BLaER1 treated with 17β-estradiol and CSF1 and Interleukin-3, amounts not matched to agents 10 nM and 100 nM (cell line): ENCODE measurements at regions not wholly inside any gene's neighbourhood (a gene's known extent, or its start where the extent isn't known, plus 50 kb on each side); places are given as distances from the start of the nearest gene placed in this dataset.
"Not testable (repeated sequence)": the region's sequence is repeated elsewhere in the genome, so short reads cannot be mapped to it uniquely, and the experiment has no call there.

Experiments
- H3K27ac ChIP-seq, 11 experiments: shearing (Covaris generic); formaldehyde crosslinking; 2 replicates each; pipeline ENCODE4 v1.8.1; 2022
- H3K27me3 ChIP-seq, 11 experiments: shearing (Covaris generic); formaldehyde crosslinking; 2 replicates each; pipeline ENCODE4 v1.8.1; 2022
- H3K36me3 ChIP-seq, 11 experiments: shearing (Covaris generic); formaldehyde crosslinking; 2 replicates each; pipeline ENCODE4 v1.8.1; 2022
- H3K4me1 ChIP-seq, 10 experiments: shearing (Covaris generic); formaldehyde crosslinking; 2 replicates each; pipeline ENCODE4 v1.8.1; 2022
- H3K4me2 ChIP-seq, 11 experiments: shearing (Covaris generic); formaldehyde crosslinking; 2 replicates each; pipeline ENCODE4 v1.8.1; 2022
- H3K4me3 ChIP-seq, 10 experiments: shearing (Covaris generic); formaldehyde crosslinking; 2 replicates each; pipeline ENCODE4 v1.8.1; 2022
- H3K9ac ChIP-seq, 11 experiments: shearing (Covaris generic); formaldehyde crosslinking; 2 replicates each; pipeline ENCODE4 v1.8.1; 2022
- H3K9me3 ChIP-seq, 11 experiments: shearing (Covaris generic); formaldehyde crosslinking; replicated peaks in 1 of 11; 2 replicates each; pipeline ENCODE4 v1.8.1; 2022
- H4K20me1 ChIP-seq, 11 experiments: shearing (Covaris generic); formaldehyde crosslinking; 2 replicates each; pipeline ENCODE4 v1.8.1; 2022
- Cebpa-rat ChIP-seq, 11 experiments: shearing (Covaris generic); IDR thresholded peaks; 2 replicates each; pipeline ENCODE4 v1.8.1; 2022

GRCh38 chr16:5207001-5207523 lies 109.5 kb upstream of the EEF2KMT start:
- Histone ChIP-seq H3K9ac (no peak overlapping the region), H4K20me1 (no peaks in the 10 kb centered on the region), H3K27ac (no peak overlapping the region), H3K4me3 (no peak overlapping the region), H3K9me3 (no peaks in the 10 kb centered on the region), H3K27me3 (no peaks in the 10 kb centered on the region), H3K36me3 (no peaks in the 10 kb centered on the region), H3K4me2 (no peak overlapping the region), H3K4me1 (no peaks in the 10 kb centered on the region)
- TF ChIP-seq Cebpa-rat (IDR thresholded peaks at IDR 0.05) = no peak

GRCh38 chr16:5206331-5206990 lies 108.9 kb upstream of the EEF2KMT start:
- Histone ChIP-seq H3K4me2 (no peak overlapping the region), H3K36me3 (no peaks in the 10 kb centered on the region), H3K9ac (no peak overlapping the region), H3K4me1 (no peaks in the 10 kb centered on the region), H3K27ac (no peak overlapping the region), H3K9me3 (no peaks in the 10 kb centered on the region), H3K4me3 (no peak overlapping the region), H3K27me3 (no peaks in the 10 kb centered on the region), H4K20me1 (no peaks in the 10 kb centered on the region)
- no peak for TF ChIP-seq Cebpa-rat (IDR thresholded peaks at IDR 0.05)

- no peaks in the 10 kb centered on the region for H3K4me1 ChIP-seq
Measured at GRCh38 chr16:5205361-5206040, 107.9 kb upstream of the EEF2KMT start.

GRCh38 chr16:5203675-5204074 lies 106.1 kb upstream of the EEF2KMT start:
- not testable (repeated sequence) for H3K4me3 ChIP-seq, H3K36me3 ChIP-seq, H3K9ac ChIP-seq, H3K27me3 ChIP-seq, H3K4me2 ChIP-seq, H3K27ac ChIP-seq, H4K20me1 ChIP-seq, H3K4me1 ChIP-seq, H3K9me3 ChIP-seq

More at GRCh38 chr16:5205361-5206040, 107.9 kb upstream of the EEF2KMT start:
- H3K36me3 ChIP-seq = no peaks in the 10 kb centered on the region
- no peak overlapping the region for H3K27ac ChIP-seq
- no peak for TF ChIP-seq Cebpa-rat (IDR thresholded peaks at IDR 0.05)
- no peak overlapping the region for H3K4me3 ChIP-seq
- no peak overlapping the region for H3K4me2 ChIP-seq
- H4K20me1 ChIP-seq = no peaks in the 10 kb centered on the region
- no peak overlapping the region for H3K9ac ChIP-seq
- no peaks in the 10 kb centered on the region for H3K27me3 ChIP-seq
- no peaks in the 10 kb centered on the region for H3K9me3 ChIP-seq

GRCh38 chr16:5200123-5200522 lies 102.5 kb upstream of the EEF2KMT start:
- Histone ChIP-seq H3K9ac (no peak overlapping the region), H3K27ac (no peak overlapping the region), H4K20me1 (no peaks in the 10 kb centered on the region), H3K36me3 (no peaks in the 10 kb centered on the region), H3K27me3 (no peaks in the 10 kb centered on the region), H3K4me3 (no peak overlapping the region), H3K4me1 (no peaks in the 10 kb centered on the region), H3K4me2 (no peak overlapping the region), H3K9me3 (no peaks in the 10 kb centered on the region)
- TF ChIP-seq Cebpa-rat (IDR thresholded peaks at IDR 0.05) = no peak

GRCh38 chr16:5196204-5196603 lies 98.6 kb upstream of the EEF2KMT start:
- Histone ChIP-seq H3K9me3 (no peaks in the 10 kb centered on the region; a peak in 1 of 22 replicates), H3K9ac (no peak overlapping the region), H3K27me3 (no peaks in the 10 kb centered on the region), H3K4me3 (no peak overlapping the region), H3K4me1 (no peaks in the 10 kb centered on the region), H3K4me2 (no peak overlapping the region), H4K20me1 (no peaks in the 10 kb centered on the region), H3K27ac (no peak overlapping the region), H3K36me3 (no peaks in the 10 kb centered on the region)
- no peak for TF ChIP-seq Cebpa-rat (IDR thresholded peaks at IDR 0.05)

- H3K27ac ChIP-seq = no peak overlapping the region
- H3K4me2 ChIP-seq = no peak overlapping the region
- TF ChIP-seq Cebpa-rat (IDR thresholded peaks at IDR 0.05) = no peak
- H3K4me1 ChIP-seq = no peaks in the 10 kb centered on the region
- H3K9ac ChIP-seq = no peak overlapping the region
- H3K9me3 ChIP-seq = no peaks in the 10 kb centered on the region; a peak in 2 of 22 replicates
- H4K20me1 ChIP-seq = no peaks in the 10 kb centered on the region
- H3K4me3 ChIP-seq = no peak overlapping the region
- H3K27me3 ChIP-seq = no peaks in the 10 kb centered on the region
- H3K36me3 ChIP-seq = no peaks in the 10 kb centered on the region
Measured at GRCh38 chr16:5193861-5194260, 96.3 kb upstream of the EEF2KMT start.

GRCh38 chr16:5188989-5189352 lies 91.4 kb upstream of the EEF2KMT start:
- Histone ChIP-seq H3K27me3 (no peaks in the 10 kb centered on the region), H3K4me1 (no peaks in the 10 kb centered on the region), H3K4me2 (no peak overlapping the region), H4K20me1 (no peaks in the 10 kb centered on the region), H3K36me3 (no peaks in the 10 kb centered on the region), H3K9ac (no peak overlapping the region), H3K27ac (no peak overlapping the region), H3K9me3 (peaks cover 0 to 8% (median 0%) of the 10 kb centered on the region in 11 experiments; a peak in 7 of 22 replicates), H3K4me3 (no peak overlapping the region)
- no peak for TF ChIP-seq Cebpa-rat (IDR thresholded peaks at IDR 0.05)

GRCh38 chr16:5188318-5188988 lies 90.9 kb upstream of the EEF2KMT start:
- H3K27ac ChIP-seq = no peak overlapping the region
- TF ChIP-seq Cebpa-rat (IDR thresholded peaks at IDR 0.05) = no peak
- H3K4me3 ChIP-seq = no peak overlapping the region

More at GRCh38 chr16:5188318-5188988, 90.9 kb upstream of the EEF2KMT start:
- Histone ChIP-seq H3K4me2 (no peak overlapping the region), H3K27me3 (no peaks in the 10 kb centered on the region), H3K4me1 (no peaks in the 10 kb centered on the region), H3K9ac (no peak overlapping the region), H3K36me3 (no peaks in the 10 kb centered on the region), H4K20me1 (no peaks in the 10 kb centered on the region), H3K9me3 (peaks cover 0 to 8% (median 0%) of the 10 kb centered on the region in 11 experiments; a peak in 7 of 22 replicates)
